ENCODE measurements at regions not wholly inside any gene's neighbourhood (a gene's known extent, or its start where the extent isn't known, plus 50 kb on each side); places are given as distances from the start of the nearest gene placed in this dataset.

DNA sequence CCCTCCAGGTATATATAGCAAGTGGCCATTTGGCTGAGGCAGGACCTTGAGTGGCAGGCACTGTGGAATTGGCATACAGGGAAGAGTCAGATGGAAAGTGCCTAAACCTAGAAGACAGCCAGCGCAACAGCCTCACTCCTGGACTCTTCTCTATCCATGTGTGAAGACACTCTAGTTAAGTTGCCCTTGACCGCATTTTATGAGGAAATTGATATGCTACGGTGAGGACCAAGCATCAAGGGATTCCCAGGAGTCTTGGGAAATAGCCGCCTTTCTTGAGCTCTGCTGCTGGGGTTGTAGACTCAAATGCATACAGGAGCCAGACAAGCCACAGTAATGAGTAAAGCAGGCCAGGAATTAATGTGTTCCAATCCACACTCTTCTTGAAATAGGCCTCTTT, 145.9 kb upstream of the KAZN start:
- TF ChIP-seq POLR2A (IDR thresholded peaks at IDR 0.05): no peak
- no peak for TF ChIP-seq CTCF (IDR thresholded peaks at IDR 0.05)
- TF ChIP-seq POLR2AphosphoS5 (IDR thresholded peaks at IDR 0.05): no peak
- TF ChIP-seq EP300 (IDR thresholded peaks at IDR 0.05; ENCODE audit: low read depth): no peak
